Natural killer cell (primary cell): ENCODE measurements at regions not wholly inside any gene's neighbourhood (a gene's known extent, or its start where the extent isn't known, plus 50 kb on each side); places are given as distances from the start of the nearest gene placed in this dataset.

ENCODE experiments used
- ATAC-seq, 3 donors: fragments of 150-1000 bp in 2 of 3; fragments of 200-7000 bp in 1 of 3; cut with Tn5 transposase; 1 replicate in 1 of 3; 2 replicates in 2 of 3; pipeline ENCODE4 v1.10.0; 2021; ENCODE audit warnings: mild to moderate bottlenecking in 2 of 3, moderate library complexity in 2 of 3
- DNase-seq, 2 donors: peaks; one replicate each; pipeline versions ENCODE4 v3.0.0 to v3.0.0-alpha.2; 2013 to 2021; ENCODE audit warnings: mixed read lengths in 1 of 2
- H3K27ac ChIP-seq: one replicate; pipeline ENCODE4 v1.5.1; 2013; ENCODE audit warnings: mild to moderate bottlenecking, low read length
- H3K27me3 ChIP-seq: one replicate; pipeline ENCODE4 v1.6.1; 2013; ENCODE audit warnings: low read length; ENCODE audit not compliant: control insufficient read depth, insufficient read depth
- H3K36me3 ChIP-seq: one replicate; pipeline ENCODE4 v1.6.1; 2013; ENCODE audit warnings: low read length; ENCODE audit not compliant: control insufficient read depth, insufficient read depth
- H3K4me1 ChIP-seq: one replicate; pipeline ENCODE4 v1.6.1; 2013; ENCODE audit warnings: low read length; ENCODE audit not compliant: control insufficient read depth, insufficient read depth
- H3K4me3 ChIP-seq: one replicate; pipeline ENCODE4 v1.5.1; 2013; ENCODE audit warnings: low read length
- H3K9me3 ChIP-seq: one replicate; pipeline ENCODE4 v1.6.1; 2013; ENCODE audit warnings: low read length; ENCODE audit not compliant: control insufficient read depth, insufficient read depth
- H3K27ac Mint-ChIP-seq, 2 donors: one replicate each; pipeline ENCODE4 v1.8.0; 2022; ENCODE audit warnings: mild to moderate bottlenecking in 2 of 2, mixed read lengths in 2 of 2, moderate library complexity in 1 of 2
- H3K27me3 Mint-ChIP-seq, 2 donors: one replicate each; pipeline ENCODE4 v1.8.0; 2022; ENCODE audit warnings: low read depth in 2 of 2, mixed read lengths in 2 of 2
- H3K36me3 Mint-ChIP-seq: one replicate; pipeline ENCODE4 v1.8.0; 2022; ENCODE audit warnings: mixed read lengths
- H3K4me1 Mint-ChIP-seq, 2 donors: one replicate each; pipeline ENCODE4 v1.8.0; 2022; ENCODE audit warnings: mixed read lengths in 2 of 2
- H3K4me3 Mint-ChIP-seq: one replicate; pipeline ENCODE4 v1.8.0; 2022; ENCODE audit warnings: mild to moderate bottlenecking, moderate library complexity, mixed read lengths
- H3K9me3 Mint-ChIP-seq, 2 donors: one replicate each; pipeline ENCODE4 v1.8.0; 2022; ENCODE audit warnings: mixed read lengths in 2 of 2
- WGBS: methylation state at CpG from one replicate; pipeline ENCODE4 v1.1.7; 2013; ENCODE audit warnings: missing lambda C conversion rate; ENCODE audit not compliant: insufficient coverage; 5-methylcytosine and 5-hydroxymethylcytosine counted together
- intact Hi-C: fragments of 100-400 bp; cut with micrococcal nuclease; formaldehyde crosslinking; loops from one replicate; pipeline ENCODE4 v1.14.2; 2022
- TF ChIP-seq, protein P1 (sequence below): fragments of 200-600 bp; IDR thresholded peaks from one replicate; pipeline ENCODE4 v1.8.0; 2022; ENCODE audit warnings: antibody characterized with exemption

DNA sequence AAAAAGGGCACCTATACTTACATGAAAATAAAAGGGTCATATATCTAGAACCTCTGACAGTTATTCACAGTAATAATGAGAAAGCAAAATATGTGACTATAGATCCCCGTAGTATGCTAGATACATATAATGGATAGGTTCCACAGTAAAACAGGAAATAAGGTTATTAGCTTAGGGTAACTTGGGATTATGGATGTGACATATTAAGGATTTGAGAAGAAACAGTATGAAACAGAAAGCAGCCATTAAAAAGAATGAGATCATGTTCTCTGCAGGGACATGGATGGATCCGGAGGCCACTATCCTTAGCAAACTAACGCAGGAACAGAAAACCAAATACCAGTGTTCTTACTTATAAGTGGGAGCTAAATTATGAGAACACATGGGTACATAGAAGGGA is 1547.3 kb downstream of the BRINP3 start:
- Mint-ChIP-seq H3K4me1 (no peaks in the 10 kb centered on the region), H3K36me3 (peaks cover 14% of the 10 kb centered on the region), H3K27ac (no peak overlapping the region), H3K27me3 (no peaks in the 10 kb centered on the region), H3K4me3 (no peak overlapping the region), H3K9me3 (peaks cover 11% of the 10 kb centered on the region in 2 donors)
- no peaks in the 10 kb centered on the region for H3K27me3 ChIP-seq
- intact Hi-C loops, result no loop called here
- no peaks in the 10 kb centered on the region for H3K4me1 ChIP-seq
- H3K9me3 ChIP-seq, result no peaks in the 10 kb centered on the region
- DNase-seq (no peak), ATAC-seq (no peak)
- no peak overlapping the region for H3K4me3 ChIP-seq
- TF ChIP-seq, protein P1, sequence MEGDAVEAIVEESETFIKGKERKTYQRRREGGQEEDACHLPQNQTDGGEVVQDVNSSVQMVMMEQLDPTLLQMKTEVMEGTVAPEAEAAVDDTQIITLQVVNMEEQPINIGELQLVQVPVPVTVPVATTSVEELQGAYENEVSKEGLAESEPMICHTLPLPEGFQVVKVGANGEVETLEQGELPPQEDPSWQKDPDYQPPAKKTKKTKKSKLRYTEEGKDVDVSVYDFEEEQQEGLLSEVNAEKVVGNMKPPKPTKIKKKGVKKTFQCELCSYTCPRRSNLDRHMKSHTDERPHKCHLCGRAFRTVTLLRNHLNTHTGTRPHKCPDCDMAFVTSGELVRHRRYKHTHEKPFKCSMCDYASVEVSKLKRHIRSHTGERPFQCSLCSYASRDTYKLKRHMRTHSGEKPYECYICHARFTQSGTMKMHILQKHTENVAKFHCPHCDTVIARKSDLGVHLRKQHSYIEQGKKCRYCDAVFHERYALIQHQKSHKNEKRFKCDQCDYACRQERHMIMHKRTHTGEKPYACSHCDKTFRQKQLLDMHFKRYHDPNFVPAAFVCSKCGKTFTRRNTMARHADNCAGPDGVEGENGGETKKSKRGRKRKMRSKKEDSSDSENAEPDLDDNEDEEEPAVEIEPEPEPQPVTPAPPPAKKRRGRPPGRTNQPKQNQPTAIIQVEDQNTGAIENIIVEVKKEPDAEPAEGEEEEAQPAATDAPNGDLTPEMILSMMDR, result no peak
- H3K27ac ChIP-seq, result no peak overlapping the region
- WGBS, result 83% methylated on average over 3 of the region's 3 CpGs
- no peaks in the 10 kb centered on the region for H3K36me3 ChIP-seq

DNA sequence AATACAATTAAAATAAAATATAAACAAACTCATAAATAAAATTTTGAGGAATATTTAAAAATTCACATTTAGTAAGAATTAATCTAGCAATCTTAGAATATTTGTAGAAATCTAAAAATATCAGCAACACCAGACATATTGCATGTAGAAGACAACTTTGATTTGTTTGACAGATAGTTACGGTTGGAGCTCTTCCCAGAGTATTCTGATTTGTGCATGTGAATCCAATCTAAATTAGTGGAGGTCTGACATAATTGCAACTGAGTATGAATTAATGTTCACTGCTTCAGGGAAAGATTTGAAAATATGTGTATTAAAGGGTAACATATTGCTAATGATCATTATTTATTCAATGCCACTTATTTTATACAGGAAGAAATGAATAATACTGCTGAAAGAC is 1546.2 kb downstream of the BRINP3 start:
- H3K27ac Mint-ChIP-seq, result no peak overlapping the region
- peaks cover 14% of the 10 kb centered on the region for H3K36me3 Mint-ChIP-seq
- Histone ChIP-seq H3K9me3 (no peaks in the 10 kb centered on the region), H3K4me3 (no peak overlapping the region), H3K27ac (no peak overlapping the region), H3K4me1 (no peaks in the 10 kb centered on the region), H3K36me3 (no peaks in the 10 kb centered on the region), H3K27me3 (no peaks in the 10 kb centered on the region)
- intact Hi-C loops, result no loop called here
- 92% methylated on average over 1 of the region's 1 CpG for WGBS
- TF ChIP-seq, protein P1, result no peak
- no peaks in the 10 kb centered on the region for H3K4me1 Mint-ChIP-seq
- no peak for ATAC-seq
- no peaks in the 10 kb centered on the region for H3K27me3 Mint-ChIP-seq
- peaks cover 11 to 14% of the 10 kb centered on the region in 2 donors for H3K9me3 Mint-ChIP-seq
- no peak for DNase-seq
- no peak overlapping the region for H3K4me3 Mint-ChIP-seq

DNA sequence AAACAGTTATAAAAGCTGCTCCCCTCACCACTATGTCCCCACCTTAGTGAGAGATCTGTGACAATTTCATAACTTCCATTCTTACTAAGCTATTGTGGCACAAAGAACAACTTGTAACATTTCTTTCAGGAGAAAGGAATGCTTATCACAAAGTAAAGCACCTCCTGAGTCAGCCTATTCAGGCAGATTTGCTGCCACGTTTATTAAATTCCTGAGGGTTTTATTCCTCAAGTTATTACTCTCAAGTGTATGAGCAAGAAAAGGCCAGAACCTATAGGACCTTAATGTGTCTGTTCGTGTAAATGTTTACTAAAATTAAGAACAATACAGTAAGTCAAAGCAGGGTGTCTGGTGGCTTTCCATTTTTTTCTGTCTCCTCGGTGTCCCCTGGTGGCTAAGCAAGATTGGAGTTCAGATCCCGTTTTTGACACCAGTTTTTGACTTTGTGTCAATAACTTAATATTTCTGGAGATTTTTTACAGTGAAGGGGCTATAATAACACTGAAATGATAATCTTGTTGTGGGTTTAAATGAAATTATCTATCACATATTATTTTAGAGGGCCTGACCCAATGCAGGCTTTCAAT is 1539.6 kb downstream of the BRINP3 start:
- H3K36me3 Mint-ChIP-seq, result no peaks in the 10 kb centered on the region
- Histone ChIP-seq H3K4me3 (no peak overlapping the region), H3K36me3 (no peaks in the 10 kb centered on the region), H3K27me3 (no peaks in the 10 kb centered on the region), H3K4me1 (no peaks in the 10 kb centered on the region), H3K9me3 (no peaks in the 10 kb centered on the region), H3K27ac (no peak overlapping the region)
- TF ChIP-seq, protein P1, result no peak
- H3K4me1 Mint-ChIP-seq, result no peaks in the 10 kb centered on the region
- no peaks in the 10 kb centered on the region for H3K27me3 Mint-ChIP-seq
- H3K9me3 Mint-ChIP-seq, result peaks cover 6 to 7% of the 10 kb centered on the region in 2 donors
- no peak for ATAC-seq
- WGBS, result 34% methylated on average over 4 of the region's 4 CpGs
- DNase-seq, result no peak
- intact Hi-C loops, result no loop called here
- no peak overlapping the region for H3K4me3 Mint-ChIP-seq
- no peak overlapping the region for H3K27ac Mint-ChIP-seq

DNA sequence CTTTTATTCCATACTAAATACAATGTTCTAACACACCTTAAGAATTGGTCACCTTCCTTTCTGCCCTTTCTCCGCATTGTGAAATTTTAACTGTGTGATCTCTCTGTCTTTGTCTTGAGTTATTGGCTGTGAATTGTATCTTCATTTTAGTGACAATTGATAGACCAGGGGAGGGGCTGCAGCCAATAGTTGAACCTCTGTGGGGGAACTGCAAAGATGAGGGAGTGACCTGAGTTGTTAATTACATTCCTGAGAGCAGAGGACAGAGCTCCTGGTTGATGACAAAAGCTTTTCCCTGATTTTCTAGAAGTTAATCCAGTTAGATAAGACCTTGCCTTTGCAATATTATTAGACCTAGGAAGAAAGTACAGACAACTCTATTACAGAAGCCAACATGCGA is 1535.7 kb downstream of the BRINP3 start:
- H3K9me3 Mint-ChIP-seq, result peaks cover 2 to 10% of the 10 kb centered on the region in 2 donors
- Histone ChIP-seq H3K36me3 (no peaks in the 10 kb centered on the region), H3K27ac (no peak overlapping the region), H3K4me1 (no peaks in the 10 kb centered on the region), H3K4me3 (no peak overlapping the region), H3K27me3 (no peaks in the 10 kb centered on the region), H3K9me3 (no peaks in the 10 kb centered on the region)
- TF ChIP-seq, protein P1, result no peak
- no peak overlapping the region for H3K4me3 Mint-ChIP-seq
- ATAC-seq (no peak), DNase-seq (no peak)
- no peaks in the 10 kb centered on the region for H3K27me3 Mint-ChIP-seq
- intact Hi-C loops, result no loop called here
- no peak overlapping the region for H3K27ac Mint-ChIP-seq
- H3K4me1 Mint-ChIP-seq, result no peaks in the 10 kb centered on the region
- no peaks in the 10 kb centered on the region for H3K36me3 Mint-ChIP-seq
- 86% methylated on average over 1 of the region's 2 CpGs for WGBS
